A549 (cell line): ENCODE measurements at regions not wholly inside any gene's neighbourhood (a gene's known extent, or its start where the extent isn't known, plus 50 kb on each side); places are given as distances from the start of the nearest gene placed in this dataset.

Source experiments
- ATAC-seq, 2 experiments: fragments of 200-7000 bp in 1 of 2; fragments of >200 bp in 1 of 2; cut with Nextera tagmentation in 1 of 2; cut with Tn5 transposase in 1 of 2; 3 replicates each; pipeline versions ENCODE4 v1.8.0 to v1.9.1; 2018 to 2020; ENCODE audit warnings: mild to moderate bottlenecking in 1 of 2, moderate library complexity in 1 of 2
- CTCF ChIA-PET: fragments of 300-600 bp; sonication (Branson Sonifier 250); formaldehyde crosslinking; extraction: SDS; loops from one replicate; lab custom pipeline; 2021; ENCODE audit warnings: antibody characterized with exemption, inconsistent platforms; lab: Yijun Ruan, JAX
- POLR2A ChIA-PET: fragments of 350-600 bp; formaldehyde crosslinking; extraction: SDS; loops from one replicate; lab custom pipeline; 2021; ENCODE audit warnings: antibody characterized with exemption, inconsistent platforms; lab: Yijun Ruan, JAX
- DNase-seq, 2 experiments: peaks; one replicate each; pipeline versions ENCODE4 v3.0.0 to v3.0.0-alpha.2; 2011 to 2016; ENCODE audit warnings: low read depth in 1 of 2, low spot score in 1 of 2
- FAIRE-seq: peaks from 2 replicates; lab custom pipeline; 2011; peaks lifted over from hg19 to GRCh38; lab: Jason Lieb, UNC
- H3K27ac ChIP-seq, 2 experiments: fragments of >200 bp; sonication (Bioruptor Twin); formaldehyde crosslinking; 3 replicates each; pipeline ENCODE4 v1.5.1; 2016 to 2017
- H3K4me1 ChIP-seq: fragments of >200 bp; sonication (Bioruptor Twin); formaldehyde crosslinking; 3 replicates; pipeline ENCODE4 v1.6.1; 2016
- H3K4me2 ChIP-seq: fragments of >200 bp; sonication (Bioruptor Twin); formaldehyde crosslinking; 3 replicates; pipeline ENCODE4 v1.6.1; 2016
- H3K4me3 ChIP-seq: fragments of >200 bp; sonication (Bioruptor Twin); formaldehyde crosslinking; 3 replicates; pipeline ENCODE4 v1.5.1; 2016
- H3K9me3 ChIP-seq: fragments of >200 bp; sonication (Bioruptor Twin); formaldehyde crosslinking; 3 replicates; pipeline ENCODE4 v1.6.1; 2016
- CBX8 ChIP-seq: fragments of 200-600 bp; sonication (generic); IDR thresholded peaks from 2 replicates; pipeline ENCODE4 v1.6.1; 2016
- CHD2 ChIP-seq: fragments of 150-350 bp; IDR thresholded peaks from 2 replicates; pipeline ENCODE4 v1.6.1; 2014; ENCODE audit warnings: low read length; ENCODE audit not compliant: partially characterized antibody
- CHD4 ChIP-seq: fragments of 200-600 bp; sonication (generic); IDR thresholded peaks from 2 replicates; pipeline ENCODE4 v1.6.1; 2016; ENCODE audit warnings: antibody characterized with exemption, mild to moderate bottlenecking, borderline replicate concordance
- ESRRA ChIP-seq: fragments of 150-350 bp; IDR thresholded peaks from 2 replicates; pipeline ENCODE4 v1.6.1; 2014; ENCODE audit warnings: mild to moderate bottlenecking, low read length, borderline replicate concordance
- FOSB ChIP-seq: fragments of 250-450 bp; sonication (Bioruptor Pico); IDR thresholded peaks from 2 replicates; pipeline ENCODE4 v1.5.0; 2020; ENCODE audit warnings: mild to moderate bottlenecking, moderate library complexity
- FOSL2 ChIP-seq, 2 experiments: fragments of 450-650 bp in 1 of 2; fragments of >200 bp in 1 of 2; sonication (Bioruptor Twin) in 1 of 2; formaldehyde crosslinking; IDR thresholded peaks; 2 replicates each; pipeline versions ENCODE4 v1.5.0 to v1.6.1; 2016 to 2020; ENCODE audit warnings: mild to moderate bottlenecking in 1 of 2, moderate library complexity in 1 of 2
- HDAC2 ChIP-seq: fragments of 200-600 bp; sonication (generic); IDR thresholded peaks from 2 replicates; pipeline ENCODE4 v1.6.1; 2016
- HOXA7 ChIP-seq: fragments of 250-450 bp; sonication (Bioruptor Pico); IDR thresholded peaks from 2 replicates; pipeline ENCODE4 v1.5.0; 2020; ENCODE audit warnings: mild to moderate bottlenecking, moderate library complexity
- NFE2L2 ChIP-seq: fragments of 150-350 bp; conservative IDR thresholded peaks from 2 replicates; pipeline ENCODE4 v1.6.1; 2014; ENCODE audit warnings: low read length
- PHF8 ChIP-seq: fragments of 200-600 bp; sonication (generic); IDR thresholded peaks from 2 replicates; pipeline ENCODE4 v1.6.1; 2016; ENCODE audit warnings: low read depth, mild to moderate bottlenecking, antibody characterized with exemption, moderate library complexity, borderline replicate concordance
- POLR2A ChIP-seq: IDR thresholded peaks from 2 replicates; pipeline ENCODE4 v1.6.1; 2012; ENCODE audit warnings: mild to moderate bottlenecking, low read length
- RCOR1 ChIP-seq: fragments of 150-350 bp; IDR thresholded peaks from 2 replicates; pipeline ENCODE4 v1.6.1; 2014; ENCODE audit warnings: antibody characterized with exemption, low read length, low read depth
- RFX5 ChIP-seq: fragments of 450-650 bp; IDR thresholded peaks from 2 replicates; pipeline ENCODE4 v1.7.1; 2014; ENCODE audit warnings: antibody characterized with exemption, mild to moderate bottlenecking, moderate library complexity
- TFCP2L1 ChIP-seq: fragments of 250-450 bp; sonication (Bioruptor Pico); IDR thresholded peaks from 2 replicates; pipeline ENCODE4 v1.5.0; 2021; ENCODE audit warnings: mild to moderate bottlenecking
- ZFP36 ChIP-seq: fragments of 450-650 bp; IDR thresholded peaks from 2 replicates; pipeline ENCODE4 v1.6.1; 2014; ENCODE audit warnings: borderline replicate concordance; ENCODE audit not compliant: partially characterized antibody
- WGBS: methylation state at CpG from one replicate; pipeline ENCODE4 v1.1.6; 2017; ENCODE audit errors: missing lambda C conversion rate; 5-methylcytosine and 5-hydroxymethylcytosine counted together
- TF ChIP-seq, protein P1 (sequence below): fragments of 450-650 bp; IDR thresholded peaks from 2 replicates; pipeline ENCODE4 v1.6.1; 2014; ENCODE audit warnings: antibody characterized with exemption
- TF ChIP-seq, protein P2 (sequence below): IDR thresholded peaks from 2 replicates; pipeline ENCODE4 v1.6.1; 2012
- TF ChIP-seq, protein P3 (sequence below): fragments of 150-350 bp; IDR thresholded peaks from 2 replicates; pipeline ENCODE4 v1.6.1; 2014; ENCODE audit warnings: low read depth, mild to moderate bottlenecking, low read length
- TF ChIP-seq, protein P4 (sequence below): IDR thresholded peaks from 2 replicates; pipeline ENCODE4 v1.6.1; 2012
- TF ChIP-seq, protein P5 (sequence below): fragments of 200-600 bp; sonication (generic); IDR thresholded peaks from 2 replicates; pipeline ENCODE4 v1.6.1; 2016; ENCODE audit warnings: antibody characterized with exemption, mild to moderate bottlenecking, moderate library complexity
- TF ChIP-seq, protein P6 (sequence below): fragments of 250-450 bp; sonication (Bioruptor Pico); IDR thresholded peaks from 2 replicates; pipeline ENCODE4 v1.5.0; 2020; ENCODE audit warnings: low read depth, mild to moderate bottlenecking, moderate library complexity
- TF ChIP-seq, protein P7 (sequence below): fragments of >200 bp; sonication (Bioruptor Twin); formaldehyde crosslinking; IDR thresholded peaks from 3 replicates; pipeline ENCODE4 v1.5.1; 2016
- TF ChIP-seq, protein P8 (sequence below): fragments of 250-450 bp; sonication (Bioruptor Pico); IDR thresholded peaks from 2 replicates; pipeline ENCODE4 v1.5.0; 2021; ENCODE audit warnings: mild to moderate bottlenecking, moderate library complexity, borderline replicate concordance

DNA sequence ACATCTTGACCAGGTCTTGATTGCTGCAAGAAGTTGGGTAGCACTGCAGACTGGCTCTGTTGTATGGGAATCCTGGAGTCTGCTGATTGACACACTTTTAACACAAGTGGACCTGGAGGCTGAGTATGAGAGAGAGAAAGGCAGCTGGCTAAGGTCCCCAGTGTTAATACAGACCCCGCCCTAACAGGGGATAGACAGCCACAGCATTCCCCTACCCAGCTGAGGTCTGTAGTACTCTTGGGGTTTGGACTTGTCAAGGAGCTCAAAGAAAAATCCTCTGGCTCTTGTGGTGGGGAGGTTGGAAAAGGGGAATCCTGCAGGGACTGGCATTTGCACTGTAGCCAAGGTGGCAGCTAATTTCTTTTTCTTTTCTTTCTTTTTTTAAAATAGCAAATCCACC is 192.7 kb downstream of the ZNF621 start:
- ChIA-PET CTCF (interaction anchor here (0.9 kb wide), 1 partner anchor 133 kb away, joined by 3 read pairs; no protein-coding TSS in a partner anchor), POLR2A (no interaction called here)
- ATAC-seq (no peak), DNase-seq (no peak), FAIRE-seq (no peak)
- H3K9me3 ChIP-seq = no peaks in the 10 kb centered on the region
- H3K27ac ChIP-seq = no peak overlapping the region
- no peaks in the 10 kb centered on the region for H3K4me1 ChIP-seq
- H3K4me2 ChIP-seq = no peak overlapping the region
- 27% methylated on average over 1 of the region's 1 CpG for WGBS
- H3K4me3 ChIP-seq = no peak overlapping the region
- TF ChIP-seq ESRRA (no peak), TFCP2L1 (CRISPR knock-in tag) (no peak), HDAC2 (no peak), CHD4 (no peak), HOXA7 (CRISPR knock-in tag) (no peak), FOSB (CRISPR knock-in tag) (no peak)
- TF ChIP-seq, protein P1, sequence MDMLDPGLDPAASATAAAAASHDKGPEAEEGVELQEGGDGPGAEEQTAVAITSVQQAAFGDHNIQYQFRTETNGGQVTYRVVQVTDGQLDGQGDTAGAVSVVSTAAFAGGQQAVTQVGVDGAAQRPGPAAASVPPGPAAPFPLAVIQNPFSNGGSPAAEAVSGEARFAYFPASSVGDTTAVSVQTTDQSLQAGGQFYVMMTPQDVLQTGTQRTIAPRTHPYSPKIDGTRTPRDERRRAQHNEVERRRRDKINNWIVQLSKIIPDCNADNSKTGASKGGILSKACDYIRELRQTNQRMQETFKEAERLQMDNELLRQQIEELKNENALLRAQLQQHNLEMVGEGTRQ = no peak
- TF ChIP-seq, protein P2, sequence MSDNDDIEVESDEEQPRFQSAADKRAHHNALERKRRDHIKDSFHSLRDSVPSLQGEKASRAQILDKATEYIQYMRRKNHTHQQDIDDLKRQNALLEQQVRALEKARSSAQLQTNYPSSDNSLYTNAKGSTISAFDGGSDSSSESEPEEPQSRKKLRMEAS = no peak
- TF ChIP-seq, protein P3, sequence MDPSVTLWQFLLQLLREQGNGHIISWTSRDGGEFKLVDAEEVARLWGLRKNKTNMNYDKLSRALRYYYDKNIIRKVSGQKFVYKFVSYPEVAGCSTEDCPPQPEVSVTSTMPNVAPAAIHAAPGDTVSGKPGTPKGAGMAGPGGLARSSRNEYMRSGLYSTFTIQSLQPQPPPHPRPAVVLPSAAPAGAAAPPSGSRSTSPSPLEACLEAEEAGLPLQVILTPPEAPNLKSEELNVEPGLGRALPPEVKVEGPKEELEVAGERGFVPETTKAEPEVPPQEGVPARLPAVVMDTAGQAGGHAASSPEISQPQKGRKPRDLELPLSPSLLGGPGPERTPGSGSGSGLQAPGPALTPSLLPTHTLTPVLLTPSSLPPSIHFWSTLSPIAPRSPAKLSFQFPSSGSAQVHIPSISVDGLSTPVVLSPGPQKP = no peak
- TF ChIP-seq, protein P4, sequence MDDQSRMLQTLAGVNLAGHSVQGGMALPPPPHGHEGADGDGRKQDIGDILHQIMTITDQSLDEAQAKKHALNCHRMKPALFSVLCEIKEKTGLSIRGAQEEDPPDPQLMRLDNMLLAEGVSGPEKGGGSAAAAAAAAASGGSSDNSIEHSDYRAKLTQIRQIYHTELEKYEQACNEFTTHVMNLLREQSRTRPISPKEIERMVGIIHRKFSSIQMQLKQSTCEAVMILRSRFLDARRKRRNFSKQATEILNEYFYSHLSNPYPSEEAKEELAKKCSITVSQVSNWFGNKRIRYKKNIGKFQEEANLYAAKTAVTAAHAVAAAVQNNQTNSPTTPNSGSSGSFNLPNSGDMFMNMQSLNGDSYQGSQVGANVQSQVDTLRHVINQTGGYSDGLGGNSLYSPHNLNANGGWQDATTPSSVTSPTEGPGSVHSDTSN = no peak
- TF ChIP-seq, protein P5, sequence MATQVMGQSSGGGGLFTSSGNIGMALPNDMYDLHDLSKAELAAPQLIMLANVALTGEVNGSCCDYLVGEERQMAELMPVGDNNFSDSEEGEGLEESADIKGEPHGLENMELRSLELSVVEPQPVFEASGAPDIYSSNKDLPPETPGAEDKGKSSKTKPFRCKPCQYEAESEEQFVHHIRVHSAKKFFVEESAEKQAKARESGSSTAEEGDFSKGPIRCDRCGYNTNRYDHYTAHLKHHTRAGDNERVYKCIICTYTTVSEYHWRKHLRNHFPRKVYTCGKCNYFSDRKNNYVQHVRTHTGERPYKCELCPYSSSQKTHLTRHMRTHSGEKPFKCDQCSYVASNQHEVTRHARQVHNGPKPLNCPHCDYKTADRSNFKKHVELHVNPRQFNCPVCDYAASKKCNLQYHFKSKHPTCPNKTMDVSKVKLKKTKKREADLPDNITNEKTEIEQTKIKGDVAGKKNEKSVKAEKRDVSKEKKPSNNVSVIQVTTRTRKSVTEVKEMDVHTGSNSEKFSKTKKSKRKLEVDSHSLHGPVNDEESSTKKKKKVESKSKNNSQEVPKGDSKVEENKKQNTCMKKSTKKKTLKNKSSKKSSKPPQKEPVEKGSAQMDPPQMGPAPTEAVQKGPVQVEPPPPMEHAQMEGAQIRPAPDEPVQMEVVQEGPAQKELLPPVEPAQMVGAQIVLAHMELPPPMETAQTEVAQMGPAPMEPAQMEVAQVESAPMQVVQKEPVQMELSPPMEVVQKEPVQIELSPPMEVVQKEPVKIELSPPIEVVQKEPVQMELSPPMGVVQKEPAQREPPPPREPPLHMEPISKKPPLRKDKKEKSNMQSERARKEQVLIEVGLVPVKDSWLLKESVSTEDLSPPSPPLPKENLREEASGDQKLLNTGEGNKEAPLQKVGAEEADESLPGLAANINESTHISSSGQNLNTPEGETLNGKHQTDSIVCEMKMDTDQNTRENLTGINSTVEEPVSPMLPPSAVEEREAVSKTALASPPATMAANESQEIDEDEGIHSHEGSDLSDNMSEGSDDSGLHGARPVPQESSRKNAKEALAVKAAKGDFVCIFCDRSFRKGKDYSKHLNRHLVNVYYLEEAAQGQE = no peak
- TF ChIP-seq, protein P6, sequence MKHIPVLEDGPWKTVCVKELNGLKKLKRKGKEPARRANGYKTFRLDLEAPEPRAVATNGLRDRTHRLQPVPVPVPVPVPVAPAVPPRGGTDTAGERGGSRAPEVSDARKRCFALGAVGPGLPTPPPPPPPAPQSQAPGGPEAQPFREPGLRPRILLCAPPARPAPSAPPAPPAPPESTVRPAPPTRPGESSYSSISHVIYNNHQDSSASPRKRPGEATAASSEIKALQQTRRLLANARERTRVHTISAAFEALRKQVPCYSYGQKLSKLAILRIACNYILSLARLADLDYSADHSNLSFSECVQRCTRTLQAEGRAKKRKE (CRISPR knock-in tag) = no peak

DNA sequence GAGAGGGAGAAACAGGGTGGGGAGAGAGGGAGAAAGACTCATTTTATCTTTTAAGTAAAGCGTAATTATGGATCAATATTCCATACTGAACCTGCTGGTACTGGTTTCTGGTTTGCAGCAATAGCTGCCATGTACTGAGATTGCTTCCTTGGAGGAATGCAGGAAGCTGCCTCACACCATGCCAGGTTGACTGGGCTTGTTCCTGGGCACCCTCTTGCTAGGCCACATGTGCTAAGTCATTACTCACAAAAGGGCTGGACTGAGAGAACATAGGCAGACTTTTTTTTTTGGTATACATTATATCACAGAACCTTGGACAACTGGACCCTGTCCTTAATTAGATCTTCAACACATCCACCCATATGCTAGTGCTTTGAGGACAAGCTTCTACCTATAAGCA is 193.4 kb downstream of the ZNF621 start:
- no peak for ATAC-seq
- H3K9me3 ChIP-seq = no peaks in the 10 kb centered on the region
- DNase-seq = no peak
- H3K27ac ChIP-seq = no peak overlapping the region
- no peaks in the 10 kb centered on the region for H3K4me1 ChIP-seq
- WGBS = 88% methylated on average over 1 of the region's 1 CpG
- no peak overlapping the region for H3K4me3 ChIP-seq
- no peak overlapping the region for H3K4me2 ChIP-seq
- FAIRE-seq = no peak
- ChIA-PET CTCF (interaction anchor here (0.9 kb wide), 1 partner anchor 134 kb away, joined by 3 read pairs; no protein-coding TSS in a partner anchor), POLR2A (no interaction called here)
- TF ChIP-seq, protein P1 = no peak
- no peak for TF ChIP-seq TFCP2L1 (CRISPR knock-in tag)
- no peak for TF ChIP-seq CHD2
- TF ChIP-seq PHF8 = no peak
- no peak for TF ChIP-seq FOSL2 (IDR thresholded peaks at IDR 0.05)
- no peak for TF ChIP-seq FOSL2 (CRISPR knock-in tag; IDR thresholded peaks at IDR 0.05)
- TF ChIP-seq, protein P7, sequence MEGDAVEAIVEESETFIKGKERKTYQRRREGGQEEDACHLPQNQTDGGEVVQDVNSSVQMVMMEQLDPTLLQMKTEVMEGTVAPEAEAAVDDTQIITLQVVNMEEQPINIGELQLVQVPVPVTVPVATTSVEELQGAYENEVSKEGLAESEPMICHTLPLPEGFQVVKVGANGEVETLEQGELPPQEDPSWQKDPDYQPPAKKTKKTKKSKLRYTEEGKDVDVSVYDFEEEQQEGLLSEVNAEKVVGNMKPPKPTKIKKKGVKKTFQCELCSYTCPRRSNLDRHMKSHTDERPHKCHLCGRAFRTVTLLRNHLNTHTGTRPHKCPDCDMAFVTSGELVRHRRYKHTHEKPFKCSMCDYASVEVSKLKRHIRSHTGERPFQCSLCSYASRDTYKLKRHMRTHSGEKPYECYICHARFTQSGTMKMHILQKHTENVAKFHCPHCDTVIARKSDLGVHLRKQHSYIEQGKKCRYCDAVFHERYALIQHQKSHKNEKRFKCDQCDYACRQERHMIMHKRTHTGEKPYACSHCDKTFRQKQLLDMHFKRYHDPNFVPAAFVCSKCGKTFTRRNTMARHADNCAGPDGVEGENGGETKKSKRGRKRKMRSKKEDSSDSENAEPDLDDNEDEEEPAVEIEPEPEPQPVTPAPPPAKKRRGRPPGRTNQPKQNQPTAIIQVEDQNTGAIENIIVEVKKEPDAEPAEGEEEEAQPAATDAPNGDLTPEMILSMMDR = no peak
- no peak for TF ChIP-seq RCOR1
- no peak for TF ChIP-seq NFE2L2
- TF ChIP-seq, protein P8, sequence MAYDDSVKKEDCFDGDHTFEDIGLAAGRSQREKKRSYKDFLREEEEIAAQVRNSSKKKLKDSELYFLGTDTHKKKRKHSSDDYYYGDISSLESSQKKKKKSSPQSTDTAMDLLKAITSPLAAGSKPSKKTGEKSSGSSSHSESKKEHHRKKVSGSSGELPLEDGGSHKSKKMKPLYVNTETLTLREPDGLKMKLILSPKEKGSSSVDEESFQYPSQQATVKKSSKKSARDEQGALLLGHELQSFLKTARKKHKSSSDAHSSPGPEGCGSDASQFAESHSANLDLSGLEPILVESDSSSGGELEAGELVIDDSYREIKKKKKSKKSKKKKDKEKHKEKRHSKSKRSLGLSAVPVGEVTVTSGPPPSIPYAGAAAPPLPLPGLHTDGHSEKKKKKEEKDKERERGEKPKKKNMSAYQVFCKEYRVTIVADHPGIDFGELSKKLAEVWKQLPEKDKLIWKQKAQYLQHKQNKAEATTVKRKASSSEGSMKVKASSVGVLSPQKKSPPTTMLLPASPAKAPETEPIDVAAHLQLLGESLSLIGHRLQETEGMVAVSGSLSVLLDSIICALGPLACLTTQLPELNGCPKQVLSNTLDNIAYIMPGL (CRISPR knock-in tag) = no peak
- TF ChIP-seq POLR2A = no peak
- TF ChIP-seq CBX8 = no peak
- TF ChIP-seq RFX5 = no peak
- no peak for TF ChIP-seq ZFP36
- no peak for TF ChIP-seq FOSB (CRISPR knock-in tag)
- no peak for TF ChIP-seq CHD4
